TTC549 (cell line): ENCODE measurements at regions not wholly inside any gene's neighbourhood (a gene's known extent, or its start where the extent isn't known, plus 50 kb on each side); places are given as distances from the start of the nearest gene placed in this dataset.

Experiments used
- FAIRE-seq: peaks from 2 replicates; lab custom pipeline; 2012; peaks lifted over from hg19 to GRCh38; lab: Jason Lieb, UNC

DNA sequence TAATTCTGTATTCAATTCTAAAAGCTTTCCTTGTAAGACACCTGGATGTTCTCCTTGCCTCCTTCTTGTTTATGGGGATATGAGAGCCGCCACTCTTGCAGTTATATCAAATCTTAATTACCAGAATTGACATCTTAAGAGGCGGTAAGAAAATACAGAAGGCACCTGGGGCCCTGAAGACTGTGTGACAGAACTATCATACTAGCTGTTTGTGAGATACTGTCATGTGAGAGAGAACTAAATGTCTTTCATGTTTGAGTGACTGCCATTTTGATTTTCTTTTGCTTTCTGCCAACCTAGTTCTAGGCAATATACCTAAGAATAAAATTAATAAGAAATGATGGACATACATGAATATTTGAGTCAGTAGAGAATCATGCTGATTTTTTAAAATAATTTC lies 340.2 kb upstream of the SMIM31 start:
- no peak for FAIRE-seq

GRCh38 chr4:164423819-164424218 lies 330.1 kb upstream of the SMIM31 start:
- FAIRE-seq = no peak

GRCh38 chr4:164424846-164425245 lies 329.1 kb upstream of the SMIM31 start:
- no peak for FAIRE-seq

DNA sequence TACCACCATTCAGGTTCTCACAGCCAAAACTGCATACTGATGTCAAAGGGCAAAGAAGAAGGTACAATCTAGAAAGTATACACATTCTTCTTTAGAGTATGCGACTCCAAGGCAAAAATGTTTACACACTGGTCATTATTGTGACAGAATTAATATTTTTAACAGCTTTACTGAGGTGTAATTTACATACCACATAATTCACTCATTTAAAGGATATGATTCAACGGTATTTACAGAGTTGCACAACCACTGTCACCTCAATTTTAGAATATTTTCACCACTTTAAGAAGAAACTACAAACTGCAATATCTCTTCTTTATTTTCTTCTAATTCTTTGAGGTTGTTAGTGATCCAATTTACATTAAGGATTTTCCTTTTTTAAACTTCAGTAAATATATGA lies 325.4 kb upstream of the SMIM31 start:
- FAIRE-seq = no peak

DNA sequence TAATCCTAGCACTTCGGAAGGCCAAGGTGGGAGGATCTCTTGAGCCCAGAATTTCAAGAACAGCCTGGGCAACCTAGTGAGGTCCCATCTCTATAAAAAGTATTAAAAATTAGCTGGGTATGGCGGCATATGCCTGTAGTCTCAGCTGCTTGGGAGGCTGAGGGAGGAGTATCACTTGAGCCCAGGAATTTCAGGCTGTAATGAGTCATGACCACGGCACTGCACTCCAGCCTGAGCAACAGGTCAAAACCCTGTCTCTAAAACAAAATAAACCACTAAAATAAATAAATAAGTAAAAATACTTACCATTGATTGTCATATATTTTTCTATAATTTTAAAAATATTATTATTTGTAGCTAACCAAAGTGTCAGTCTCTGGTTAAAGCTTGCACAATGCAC lies 315.6 kb upstream of the SMIM31 start:
- FAIRE-seq = no peak

DNA sequence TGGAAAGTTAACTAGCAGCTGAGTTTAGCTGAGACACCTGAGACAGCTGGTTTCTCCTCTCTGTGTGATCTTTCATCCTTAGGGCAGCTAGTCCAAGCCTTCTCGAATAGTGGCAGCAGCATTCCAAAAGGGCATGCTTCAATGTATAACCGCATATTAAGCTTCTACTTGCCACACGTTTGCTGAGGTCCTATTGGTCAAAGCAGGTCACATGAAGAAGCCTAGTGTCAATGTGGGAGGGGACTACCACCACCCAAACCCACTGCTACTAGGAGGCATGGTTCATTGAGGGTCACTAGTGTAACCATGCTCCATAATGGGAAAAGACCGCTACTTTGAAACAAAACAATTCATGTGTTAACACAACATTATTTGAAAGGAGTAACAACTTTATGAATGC lies 314.9 kb upstream of the SMIM31 start:
- no peak for FAIRE-seq

DNA sequence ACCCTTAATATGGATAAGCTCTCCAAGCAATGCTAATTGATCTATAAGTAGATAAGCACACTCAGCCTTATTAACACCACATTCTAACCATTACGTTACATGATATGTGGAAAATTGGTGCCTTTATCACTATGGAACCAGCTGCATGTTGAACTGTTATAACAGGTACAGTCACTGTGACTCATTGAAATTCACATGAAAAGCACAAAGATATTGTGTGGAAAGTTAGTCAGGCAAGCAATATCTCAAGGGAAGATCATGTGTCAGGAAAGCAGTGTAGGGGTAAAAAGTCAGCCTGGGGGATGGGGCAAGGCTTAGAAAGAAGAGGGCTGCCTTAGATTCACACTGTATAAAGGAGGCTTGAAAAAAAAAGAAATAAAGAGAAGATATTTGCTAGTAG lies 313.7 kb upstream of the SMIM31 start:
- FAIRE-seq = no peak

GRCh38 chr4:164441109-164441508 lies 312.8 kb upstream of the SMIM31 start:
- FAIRE-seq = no peak

GRCh38 chr4:164442180-164442579 lies 311.8 kb upstream of the SMIM31 start:
- FAIRE-seq = no peak

GRCh38 chr4:164446516-164446915 lies 307.4 kb upstream of the SMIM31 start:
- no peak for FAIRE-seq

GRCh38 chr4:164461901-164462300 lies 292.0 kb upstream of the SMIM31 start:
- no peak for FAIRE-seq

DNA sequence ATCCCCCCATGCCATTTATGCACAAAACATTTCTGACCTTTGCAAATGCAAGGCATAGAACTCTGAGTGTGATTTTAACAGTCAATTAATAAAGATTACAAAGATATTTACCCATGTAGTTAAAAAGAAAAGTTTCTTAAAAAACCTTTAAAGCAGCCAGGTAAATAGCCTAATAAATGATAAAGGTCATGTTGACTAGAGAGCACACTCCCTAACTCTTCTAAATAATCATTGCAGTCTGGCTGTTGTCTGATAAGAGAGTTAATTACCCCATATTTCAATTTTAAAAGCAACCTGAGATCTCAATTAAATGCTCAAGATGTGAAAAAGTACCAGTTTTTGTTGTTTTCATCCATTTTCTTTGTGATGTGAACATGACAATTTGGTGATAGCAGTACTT lies 291.5 kb upstream of the SMIM31 start:
- no peak for FAIRE-seq

- no peak for FAIRE-seq
Measured at GRCh38 chr4:164464313-164464712, 289.6 kb upstream of the SMIM31 start.

DNA sequence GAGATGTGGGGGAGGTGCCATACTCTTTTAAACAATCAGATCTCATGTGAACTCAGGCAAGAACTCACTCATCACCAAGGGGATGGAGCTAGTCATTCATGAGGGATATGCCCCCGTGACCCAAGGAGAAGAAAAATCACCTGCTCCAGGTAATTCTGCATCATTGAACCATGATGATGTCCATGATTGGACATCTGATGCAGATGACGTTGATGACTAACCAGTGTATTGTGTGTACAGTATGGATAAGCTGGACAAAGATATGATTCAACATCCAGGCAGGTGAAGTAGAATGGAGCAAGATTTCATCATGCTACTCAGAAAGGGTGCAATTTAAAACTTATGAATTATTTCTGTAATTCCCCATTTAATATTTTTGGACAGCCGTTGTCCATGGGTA lies 286.4 kb upstream of the SMIM31 start:
- no peak for FAIRE-seq

DNA sequence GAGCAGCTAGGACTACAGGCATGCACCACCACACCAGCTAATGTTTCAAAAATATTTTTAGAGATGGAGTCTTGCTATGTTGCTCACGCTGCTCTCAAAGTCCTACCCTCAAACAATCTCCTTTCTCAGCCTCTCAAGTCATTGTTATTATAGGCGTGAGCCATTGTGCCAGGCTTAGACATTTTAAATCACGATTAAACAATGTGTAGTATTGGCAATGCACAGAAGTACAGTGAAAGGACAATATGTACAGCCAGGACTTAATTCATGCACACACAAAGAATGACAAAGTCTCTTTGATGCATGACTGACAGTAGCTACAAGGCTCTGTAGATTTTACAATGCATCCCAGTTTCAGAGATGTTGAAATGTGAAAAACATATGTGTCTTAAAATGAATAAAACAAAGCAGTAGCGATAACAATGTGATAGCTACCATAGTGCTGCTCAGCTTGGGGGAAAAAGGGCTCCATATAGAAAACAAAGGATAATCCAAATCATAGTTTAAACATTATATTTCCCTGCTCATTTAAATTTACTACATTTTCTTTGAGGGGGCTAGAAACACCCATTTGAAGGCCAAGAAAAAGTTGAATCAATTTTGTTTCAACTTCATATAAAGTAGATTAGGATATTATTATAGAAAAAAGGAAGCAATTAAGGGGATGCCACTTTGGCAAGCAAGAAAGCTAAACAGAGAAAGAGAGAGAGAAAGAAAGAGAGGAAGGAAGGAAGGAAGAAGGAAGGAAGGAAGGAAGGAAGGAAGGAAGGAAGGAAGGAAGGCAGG lies 272.4 kb upstream of the SMIM31 start:
- FAIRE-seq = no peak

DNA sequence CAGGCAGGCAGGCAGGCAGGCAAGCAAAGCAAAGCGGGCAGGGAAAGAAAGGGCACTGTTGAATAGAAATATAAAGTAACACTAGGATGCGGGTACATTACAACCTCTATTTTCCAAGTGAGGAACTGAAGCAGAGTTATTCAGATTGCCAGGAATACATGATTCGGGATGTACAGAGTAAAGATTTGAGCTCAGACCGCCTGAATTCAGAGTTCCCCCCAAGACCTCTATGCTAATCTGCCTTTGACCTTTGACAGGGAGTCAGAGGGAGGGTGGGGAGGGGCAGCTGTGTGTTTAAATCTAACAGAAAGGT lies 271.9 kb upstream of the SMIM31 start:
- no peak for FAIRE-seq

DNA sequence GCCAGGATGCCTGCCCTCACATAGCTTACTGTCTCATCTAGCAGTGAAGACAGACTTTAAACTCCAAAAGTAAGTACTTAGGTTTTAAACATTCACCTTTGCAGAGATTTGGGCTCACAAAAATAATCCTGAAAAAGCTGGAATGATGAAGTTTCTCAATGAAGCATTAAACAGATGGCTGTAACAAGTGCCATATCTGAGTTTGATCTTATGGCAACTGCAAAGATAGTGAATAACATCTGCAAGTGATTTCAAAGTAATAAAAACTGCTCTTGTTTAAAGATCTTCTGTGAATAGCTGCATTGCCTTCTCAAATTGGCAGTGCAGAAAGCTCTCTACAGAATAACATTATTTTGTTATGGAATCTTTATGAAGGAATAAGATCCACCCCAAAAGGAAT lies 271.2 kb upstream of the SMIM31 start:
- FAIRE-seq = no peak

- no peak for FAIRE-seq
Measured at GRCh38 chr4:164483711-164484110, 270.2 kb upstream of the SMIM31 start.

DNA sequence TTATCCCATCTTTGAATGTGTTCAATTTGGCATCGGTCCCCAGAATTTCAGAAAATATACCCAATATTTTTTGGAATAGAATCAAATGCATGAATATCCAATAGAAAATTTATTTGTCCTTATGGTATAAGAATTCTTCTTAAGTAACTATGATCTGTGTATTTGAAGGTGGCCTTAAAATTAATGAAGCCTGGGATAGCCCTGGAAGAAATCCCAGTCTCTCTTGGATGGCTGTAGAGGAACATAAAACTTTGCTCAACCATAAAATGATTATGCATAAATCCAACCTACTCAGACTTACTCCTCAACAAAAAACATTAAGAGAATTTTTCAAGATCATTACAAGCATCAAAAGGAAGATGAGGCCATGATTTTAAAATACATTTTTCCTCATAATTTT lies 269.4 kb upstream of the SMIM31 start:
- no peak for FAIRE-seq

GRCh38 chr4:164485136-164485535 lies 268.8 kb upstream of the SMIM31 start:
- no peak for FAIRE-seq

- no peak for FAIRE-seq
Measured at GRCh38 chr4:164488114-164488513, 265.8 kb upstream of the SMIM31 start.

DNA sequence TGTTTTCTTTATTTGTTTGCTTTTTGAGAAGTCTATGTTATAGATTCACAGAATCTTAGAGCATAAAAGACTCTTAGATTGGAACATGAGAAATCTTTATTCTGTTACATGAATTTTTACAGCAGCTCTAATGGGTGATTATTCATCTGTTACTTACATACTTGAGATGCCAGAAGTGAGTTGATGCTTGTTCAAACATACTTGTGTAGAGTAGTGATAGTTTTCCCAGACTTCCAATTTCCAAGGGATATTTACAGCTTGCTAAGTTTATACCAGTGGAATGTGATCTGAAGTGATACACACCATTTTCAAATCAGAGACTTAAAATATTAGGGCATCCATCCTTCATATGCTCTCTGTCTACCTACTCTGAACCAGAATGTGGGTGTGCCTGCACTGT lies 252.9 kb upstream of the SMIM31 start:
- FAIRE-seq = no peak

GRCh38 chr4:164503874-164504273 lies 250.1 kb upstream of the SMIM31 start:
- FAIRE-seq = no peak

GRCh38 chr4:164508097-164508496 lies 245.8 kb upstream of the SMIM31 start:
- no peak for FAIRE-seq

DNA sequence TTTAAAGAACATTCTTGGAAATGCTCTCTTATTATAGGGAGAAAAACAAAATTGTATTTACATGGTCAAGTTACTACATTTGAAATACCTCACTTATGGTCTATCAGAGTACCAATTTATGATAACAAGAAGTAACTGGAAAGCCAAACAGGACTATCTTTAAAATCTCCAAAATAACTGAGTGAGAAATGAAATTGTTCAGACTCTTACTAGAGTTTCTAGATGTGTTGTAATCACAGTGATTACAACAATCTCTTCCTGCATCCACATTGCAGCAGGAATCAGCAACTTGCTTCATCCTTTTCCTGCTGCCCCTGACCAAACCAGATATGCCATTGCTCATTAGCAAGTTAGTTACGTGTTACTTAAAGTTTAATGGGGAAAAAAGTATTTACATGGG lies 245.2 kb upstream of the SMIM31 start:
- FAIRE-seq = no peak
